ENCODE measurements at regions not wholly inside any gene's neighbourhood (a gene's known extent, or its start where the extent isn't known, plus 50 kb on each side); places are given as distances from the start of the nearest gene placed in this dataset.

DNA sequence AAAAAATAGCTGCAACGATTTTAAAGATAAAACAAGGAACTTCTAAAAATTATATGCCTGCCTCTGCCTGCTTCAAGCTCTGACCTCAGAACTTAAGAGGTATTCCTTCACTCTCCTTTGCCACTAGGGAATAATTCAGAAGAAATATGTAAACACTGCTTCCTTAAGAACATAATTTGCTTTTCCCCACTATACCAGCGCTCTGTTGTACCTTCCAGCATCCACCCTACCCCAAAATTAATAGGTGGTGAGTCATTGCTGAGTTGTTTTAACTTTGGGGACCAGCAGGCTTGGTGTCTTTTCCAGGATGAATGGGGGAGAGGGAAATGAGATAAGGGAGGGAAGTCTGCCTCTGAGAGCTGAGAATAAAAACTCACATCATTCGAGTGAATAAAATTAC, 107.7 kb upstream of the ATXN1 start (continued):
- TF ChIP-seq CREB1 (CRISPR knock-in tag; IDR thresholded peaks at IDR 0.05; ENCODE audit: low read depth): no peak
- TF ChIP-seq, protein P1, sequence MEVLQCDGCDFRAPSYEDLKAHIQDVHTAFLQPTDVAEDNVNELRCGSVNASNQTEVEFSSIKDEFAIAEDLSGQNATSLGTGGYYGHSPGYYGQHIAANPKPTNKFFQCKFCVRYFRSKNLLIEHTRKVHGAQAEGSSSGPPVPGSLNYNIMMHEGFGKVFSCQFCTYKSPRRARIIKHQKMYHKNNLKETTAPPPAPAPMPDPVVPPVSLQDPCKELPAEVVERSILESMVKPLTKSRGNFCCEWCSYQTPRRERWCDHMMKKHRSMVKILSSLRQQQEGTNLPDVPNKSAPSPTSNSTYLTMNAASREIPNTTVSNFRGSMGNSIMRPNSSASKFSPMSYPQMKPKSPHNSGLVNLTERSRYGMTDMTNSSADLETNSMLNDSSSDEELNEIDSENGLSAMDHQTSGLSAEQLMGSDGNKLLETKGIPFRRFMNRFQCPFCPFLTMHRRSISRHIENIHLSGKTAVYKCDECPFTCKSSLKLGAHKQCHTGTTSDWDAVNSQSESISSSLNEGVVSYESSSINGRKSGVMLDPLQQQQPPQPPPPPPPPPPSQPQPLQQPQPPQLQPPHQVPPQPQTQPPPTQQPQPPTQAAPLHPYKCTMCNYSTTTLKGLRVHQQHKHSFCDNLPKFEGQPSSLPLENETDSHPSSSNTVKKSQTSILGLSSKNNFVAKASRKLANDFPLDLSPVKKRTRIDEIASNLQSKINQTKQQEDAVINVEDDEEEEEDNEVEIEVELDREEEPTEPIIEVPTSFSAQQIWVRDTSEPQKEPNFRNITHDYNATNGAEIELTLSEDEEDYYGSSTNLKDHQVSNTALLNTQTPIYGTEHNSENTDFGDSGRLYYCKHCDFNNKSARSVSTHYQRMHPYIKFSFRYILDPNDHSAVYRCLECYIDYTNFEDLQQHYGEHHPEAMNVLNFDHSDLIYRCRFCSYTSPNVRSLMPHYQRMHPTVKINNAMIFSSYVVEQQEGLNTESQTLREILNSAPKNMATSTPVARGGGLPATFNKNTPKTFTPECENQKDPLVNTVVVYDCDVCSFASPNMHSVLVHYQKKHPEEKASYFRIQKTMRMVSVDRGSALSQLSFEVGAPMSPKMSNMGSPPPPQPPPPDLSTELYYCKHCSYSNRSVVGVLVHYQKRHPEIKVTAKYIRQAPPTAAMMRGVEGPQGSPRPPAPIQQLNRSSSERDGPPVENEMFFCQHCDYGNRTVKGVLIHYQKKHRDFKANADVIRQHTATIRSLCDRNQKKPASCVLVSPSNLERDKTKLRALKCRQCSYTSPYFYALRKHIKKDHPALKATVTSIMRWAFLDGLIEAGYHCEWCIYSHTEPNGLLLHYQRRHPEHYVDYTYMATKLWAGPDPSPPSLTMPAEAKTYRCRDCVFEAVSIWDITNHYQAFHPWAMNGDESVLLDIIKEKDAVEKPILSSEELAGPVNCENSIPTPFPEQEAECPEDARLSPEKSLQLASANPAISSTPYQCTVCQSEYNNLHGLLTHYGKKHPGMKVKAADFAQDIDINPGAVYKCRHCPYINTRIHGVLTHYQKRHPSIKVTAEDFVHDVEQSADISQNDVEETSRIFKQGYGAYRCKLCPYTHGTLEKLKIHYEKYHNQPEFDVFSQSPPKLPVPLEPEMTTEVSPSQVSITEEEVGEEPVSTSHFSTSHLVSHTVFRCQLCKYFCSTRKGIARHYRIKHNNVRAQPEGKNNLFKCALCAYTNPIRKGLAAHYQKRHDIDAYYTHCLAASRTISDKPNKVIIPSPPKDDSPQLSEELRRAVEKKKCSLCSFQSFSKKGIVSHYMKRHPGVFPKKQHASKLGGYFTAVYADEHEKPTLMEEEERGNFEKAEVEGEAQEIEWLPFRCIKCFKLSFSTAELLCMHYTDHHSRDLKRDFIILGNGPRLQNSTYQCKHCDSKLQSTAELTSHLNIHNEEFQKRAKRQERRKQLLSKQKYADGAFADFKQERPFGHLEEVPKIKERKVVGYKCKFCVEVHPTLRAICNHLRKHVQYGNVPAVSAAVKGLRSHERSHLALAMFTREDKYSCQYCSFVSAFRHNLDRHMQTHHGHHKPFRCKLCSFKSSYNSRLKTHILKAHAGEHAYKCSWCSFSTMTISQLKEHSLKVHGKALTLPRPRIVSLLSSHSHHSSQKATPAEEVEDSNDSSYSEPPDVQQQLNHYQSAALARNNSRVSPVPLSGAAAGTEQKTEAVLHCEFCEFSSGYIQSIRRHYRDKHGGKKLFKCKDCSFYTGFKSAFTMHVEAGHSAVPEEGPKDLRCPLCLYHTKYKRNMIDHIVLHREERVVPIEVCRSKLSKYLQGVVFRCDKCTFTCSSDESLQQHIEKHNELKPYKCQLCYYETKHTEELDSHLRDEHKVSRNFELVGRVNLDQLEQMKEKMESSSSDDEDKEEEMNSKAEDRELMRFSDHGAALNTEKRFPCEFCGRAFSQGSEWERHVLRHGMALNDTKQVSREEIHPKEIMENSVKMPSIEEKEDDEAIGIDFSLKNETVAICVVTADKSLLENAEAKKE (CRISPR knock-in tag; IDR thresholded peaks at IDR 0.05): no peak
- TF ChIP-seq STAT1 (IDR thresholded peaks at IDR 0.05; ENCODE audit: unreplicated experiment): no peak
- TF ChIP-seq NANOG (IDR thresholded peaks at IDR 0.05; ENCODE audit: borderline replicate concordance): no peak
- no peak for TF ChIP-seq POLR2AphosphoS5 (IDR thresholded peaks at IDR 0.05; ENCODE audit: low read depth)
- TF ChIP-seq, protein P2, sequence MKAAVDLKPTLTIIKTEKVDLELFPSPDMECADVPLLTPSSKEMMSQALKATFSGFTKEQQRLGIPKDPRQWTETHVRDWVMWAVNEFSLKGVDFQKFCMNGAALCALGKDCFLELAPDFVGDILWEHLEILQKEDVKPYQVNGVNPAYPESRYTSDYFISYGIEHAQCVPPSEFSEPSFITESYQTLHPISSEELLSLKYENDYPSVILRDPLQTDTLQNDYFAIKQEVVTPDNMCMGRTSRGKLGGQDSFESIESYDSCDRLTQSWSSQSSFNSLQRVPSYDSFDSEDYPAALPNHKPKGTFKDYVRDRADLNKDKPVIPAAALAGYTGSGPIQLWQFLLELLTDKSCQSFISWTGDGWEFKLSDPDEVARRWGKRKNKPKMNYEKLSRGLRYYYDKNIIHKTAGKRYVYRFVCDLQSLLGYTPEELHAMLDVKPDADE (IDR thresholded peaks at IDR 0.05): no peak
- no peak for TF ChIP-seq ZNF331 (CRISPR knock-in tag; IDR thresholded peaks at IDR 0.05; ENCODE audit: low read depth)
- no peak for TF ChIP-seq JUNB (IDR thresholded peaks at IDR 0.05; ENCODE audit: unreplicated experiment)

DNA sequence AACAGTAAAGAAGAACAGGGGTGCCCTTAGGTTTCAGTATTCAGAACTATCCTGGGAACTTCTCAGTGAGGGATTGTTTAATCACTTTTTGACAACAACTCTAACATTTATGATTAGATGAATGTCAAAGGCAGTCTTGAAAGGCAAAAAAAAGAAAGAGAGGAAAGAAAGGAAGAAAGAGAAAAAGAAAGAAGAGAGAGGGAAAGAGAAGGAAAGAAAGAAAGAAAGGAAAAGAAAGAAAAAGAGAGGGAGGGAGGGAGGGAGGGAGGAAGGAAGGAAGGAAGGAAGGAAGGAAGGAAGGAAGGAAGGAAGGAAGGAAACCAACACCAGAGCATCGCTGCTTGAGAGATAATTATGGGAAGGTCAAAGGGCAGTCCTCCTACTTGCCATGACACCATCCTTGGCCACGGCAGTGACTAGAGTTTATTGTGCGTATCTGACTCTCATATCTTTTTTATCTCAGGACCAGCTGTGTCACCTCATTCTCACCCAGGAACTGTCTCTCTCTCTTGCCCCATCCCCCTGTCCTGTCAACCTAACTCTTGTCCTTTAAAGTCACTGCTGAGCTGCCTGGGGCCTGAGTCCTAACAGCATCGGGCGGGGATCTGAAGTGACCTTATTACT, 96.8 kb upstream of the ATXN1 start:
- no peaks in the 10 kb centered on the region for H3K36me3 Mint-ChIP-seq (ENCODE audit: low read depth)
- H3K4me3 ChIP-seq: no peak overlapping the region
- no peak overlapping the region for H2AFZ ChIP-seq
- H3K27ac Mint-ChIP-seq: no peak overlapping the region
- H3F3A ChIP-seq (replicated peaks; ENCODE audit: low read depth): no peaks in the 10 kb centered on the region
- no peak overlapping the region for H3K4me3 Mint-ChIP-seq
- H3K36me3 ChIP-seq (ENCODE audit: insufficient read depth): no peaks in the 10 kb centered on the region
- no peaks in the 10 kb centered on the region for H3K9me3 Mint-ChIP-seq
- H3K9me2 ChIP-seq (ENCODE audit: insufficient read depth): no peaks in the 10 kb centered on the region
- no peaks in the 10 kb centered on the region for H4K20me1 ChIP-seq (replicated peaks; ENCODE audit: insufficient read depth)
- no peaks in the 10 kb centered on the region for H3K4me1 ChIP-seq (ENCODE audit: insufficient read depth)
- H3K27me3 Mint-ChIP-seq (ENCODE audit: insufficient read depth, low read depth, poor library complexity): no peaks in the 10 kb centered on the region
- H3K79me2 ChIP-seq (replicated peaks; ENCODE audit: insufficient read depth): no peaks in the 10 kb centered on the region
- H3K4me2 ChIP-seq: no peak overlapping the region
- no peaks in the 10 kb centered on the region; the same call in 2 of the 3 replicates for H3K4me1 Mint-ChIP-seq
- DNase-seq (ENCODE audit: low spot score): no peak
- ATAC-seq: no peak
- H3K27ac ChIP-seq (ENCODE audit: low read depth): no peak overlapping the region
- H3K27me3 ChIP-seq (ENCODE audit: insufficient read depth): no peaks in the 10 kb centered on the region
- no peak for TF ChIP-seq STAT1 (IDR thresholded peaks at IDR 0.05; ENCODE audit: unreplicated experiment)
- TF ChIP-seq ZNF114 (CRISPR knock-in tag; IDR thresholded peaks at IDR 0.05): no peak
- TF ChIP-seq, protein P3, sequence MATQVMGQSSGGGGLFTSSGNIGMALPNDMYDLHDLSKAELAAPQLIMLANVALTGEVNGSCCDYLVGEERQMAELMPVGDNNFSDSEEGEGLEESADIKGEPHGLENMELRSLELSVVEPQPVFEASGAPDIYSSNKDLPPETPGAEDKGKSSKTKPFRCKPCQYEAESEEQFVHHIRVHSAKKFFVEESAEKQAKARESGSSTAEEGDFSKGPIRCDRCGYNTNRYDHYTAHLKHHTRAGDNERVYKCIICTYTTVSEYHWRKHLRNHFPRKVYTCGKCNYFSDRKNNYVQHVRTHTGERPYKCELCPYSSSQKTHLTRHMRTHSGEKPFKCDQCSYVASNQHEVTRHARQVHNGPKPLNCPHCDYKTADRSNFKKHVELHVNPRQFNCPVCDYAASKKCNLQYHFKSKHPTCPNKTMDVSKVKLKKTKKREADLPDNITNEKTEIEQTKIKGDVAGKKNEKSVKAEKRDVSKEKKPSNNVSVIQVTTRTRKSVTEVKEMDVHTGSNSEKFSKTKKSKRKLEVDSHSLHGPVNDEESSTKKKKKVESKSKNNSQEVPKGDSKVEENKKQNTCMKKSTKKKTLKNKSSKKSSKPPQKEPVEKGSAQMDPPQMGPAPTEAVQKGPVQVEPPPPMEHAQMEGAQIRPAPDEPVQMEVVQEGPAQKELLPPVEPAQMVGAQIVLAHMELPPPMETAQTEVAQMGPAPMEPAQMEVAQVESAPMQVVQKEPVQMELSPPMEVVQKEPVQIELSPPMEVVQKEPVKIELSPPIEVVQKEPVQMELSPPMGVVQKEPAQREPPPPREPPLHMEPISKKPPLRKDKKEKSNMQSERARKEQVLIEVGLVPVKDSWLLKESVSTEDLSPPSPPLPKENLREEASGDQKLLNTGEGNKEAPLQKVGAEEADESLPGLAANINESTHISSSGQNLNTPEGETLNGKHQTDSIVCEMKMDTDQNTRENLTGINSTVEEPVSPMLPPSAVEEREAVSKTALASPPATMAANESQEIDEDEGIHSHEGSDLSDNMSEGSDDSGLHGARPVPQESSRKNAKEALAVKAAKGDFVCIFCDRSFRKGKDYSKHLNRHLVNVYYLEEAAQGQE (IDR thresholded peaks at IDR 0.05; ENCODE audit: unreplicated experiment): no peak
- TF ChIP-seq ZNF331 (CRISPR knock-in tag; IDR thresholded peaks at IDR 0.05; ENCODE audit: low read depth): no peak
- no peak for TF ChIP-seq EZH2phosphoT487 (IDR thresholded peaks at IDR 0.05; ENCODE audit: unreplicated experiment)
- no peak for TF ChIP-seq EZH2 (IDR thresholded peaks at IDR 0.05; ENCODE audit: low read depth, unreplicated experiment)
- TF ChIP-seq, protein P2 (IDR thresholded peaks at IDR 0.05): no peak
- no peak for TF ChIP-seq JUNB (IDR thresholded peaks at IDR 0.05; ENCODE audit: unreplicated experiment)

Measured in GM23338 (cell line).